ENCODE measurements at regions not wholly inside any gene's neighbourhood (a gene's known extent, or its start where the extent isn't known, plus 50 kb on each side); places are given as distances from the start of the nearest gene placed in this dataset.

DNA sequence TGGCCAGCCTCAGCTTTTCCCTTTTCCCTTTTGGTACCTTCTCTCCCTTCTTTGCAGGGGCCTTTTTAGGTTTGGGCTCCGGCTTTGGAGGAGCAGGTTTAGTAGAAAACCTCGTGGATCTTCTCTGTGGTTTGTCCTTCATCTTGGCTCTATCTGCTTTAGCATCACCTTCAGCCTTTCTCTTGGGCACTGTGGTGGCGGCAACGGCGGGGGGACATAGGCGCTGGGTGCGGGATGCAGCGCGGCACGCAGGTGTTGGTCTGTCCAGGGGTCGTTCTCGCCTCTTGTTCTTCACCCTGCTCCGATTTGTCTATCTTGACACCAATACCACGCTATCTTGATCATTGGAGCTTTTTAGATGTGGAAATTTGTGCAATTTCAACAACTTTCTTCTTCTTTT lies 64.5 kb upstream of the SMAD3 start:
- no peak for DNase-seq (ENCODE audit: low read depth in 2 of 2)

DNA sequence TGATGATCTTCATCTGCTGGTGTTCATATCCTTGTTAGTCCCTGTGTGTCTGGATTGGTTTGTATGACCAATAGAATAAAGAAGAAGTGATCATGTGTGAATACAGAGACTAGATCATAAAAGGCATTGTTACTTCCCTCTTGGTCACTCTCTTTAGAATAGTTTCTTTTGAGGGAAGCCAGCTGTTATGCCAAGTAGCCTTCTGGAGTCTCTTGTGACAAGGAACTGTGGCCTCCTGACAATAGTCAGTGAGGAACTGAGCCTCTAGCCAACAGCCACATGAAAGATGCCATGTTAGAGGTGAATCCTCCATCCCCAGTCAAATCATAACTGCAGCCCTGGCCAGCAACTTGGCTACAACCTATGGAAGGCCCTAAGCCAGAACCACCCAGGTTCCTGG lies 63.0 kb upstream of the SMAD3 start:
- no peak for DNase-seq (ENCODE audit: low read depth in 2 of 2)

DNA sequence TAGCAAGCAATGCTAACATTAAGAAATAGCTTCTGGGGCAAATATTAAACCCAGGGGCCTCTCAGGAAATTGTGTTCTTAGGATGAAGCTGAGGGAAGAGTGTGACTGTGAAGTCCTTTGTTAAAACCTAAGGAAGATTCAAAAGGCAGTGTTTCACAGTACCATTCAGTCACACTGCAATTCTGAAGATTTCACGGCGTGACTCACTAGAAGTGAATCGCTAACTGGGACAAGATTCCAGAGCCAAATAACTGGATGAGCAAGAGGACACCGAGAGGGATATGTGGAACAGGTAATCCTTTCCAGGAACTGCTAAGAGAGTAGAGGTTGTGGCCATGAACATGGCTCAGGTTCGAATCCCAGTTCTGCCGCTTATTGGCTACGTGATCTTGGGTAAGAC lies 61.8 kb upstream of the SMAD3 start:
- DNase-seq (ENCODE audit: low read depth in 2 of 2), result no peak

DNA sequence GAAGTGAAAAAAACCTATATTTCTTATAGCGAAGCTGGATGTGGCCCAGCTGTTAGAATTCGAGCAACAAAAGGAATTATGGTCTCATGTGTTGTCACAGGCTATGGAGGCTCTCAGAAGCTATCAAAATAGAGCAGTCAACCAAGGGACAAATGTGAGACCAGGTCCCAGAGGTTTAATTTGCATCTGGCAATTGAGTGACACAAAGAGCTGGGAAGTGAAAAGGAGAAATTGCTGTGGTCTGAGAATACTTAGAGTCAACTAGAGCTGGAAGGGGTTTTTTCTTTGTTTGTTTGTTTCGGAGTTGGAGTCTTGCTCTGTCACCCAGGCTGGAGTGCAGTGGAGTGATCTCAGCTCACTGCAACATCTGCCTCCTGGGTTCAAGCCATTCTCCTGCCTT lies 61.3 kb upstream of the SMAD3 start:
- DNase-seq (ENCODE audit: low read depth in 2 of 2), result no peak

DNA sequence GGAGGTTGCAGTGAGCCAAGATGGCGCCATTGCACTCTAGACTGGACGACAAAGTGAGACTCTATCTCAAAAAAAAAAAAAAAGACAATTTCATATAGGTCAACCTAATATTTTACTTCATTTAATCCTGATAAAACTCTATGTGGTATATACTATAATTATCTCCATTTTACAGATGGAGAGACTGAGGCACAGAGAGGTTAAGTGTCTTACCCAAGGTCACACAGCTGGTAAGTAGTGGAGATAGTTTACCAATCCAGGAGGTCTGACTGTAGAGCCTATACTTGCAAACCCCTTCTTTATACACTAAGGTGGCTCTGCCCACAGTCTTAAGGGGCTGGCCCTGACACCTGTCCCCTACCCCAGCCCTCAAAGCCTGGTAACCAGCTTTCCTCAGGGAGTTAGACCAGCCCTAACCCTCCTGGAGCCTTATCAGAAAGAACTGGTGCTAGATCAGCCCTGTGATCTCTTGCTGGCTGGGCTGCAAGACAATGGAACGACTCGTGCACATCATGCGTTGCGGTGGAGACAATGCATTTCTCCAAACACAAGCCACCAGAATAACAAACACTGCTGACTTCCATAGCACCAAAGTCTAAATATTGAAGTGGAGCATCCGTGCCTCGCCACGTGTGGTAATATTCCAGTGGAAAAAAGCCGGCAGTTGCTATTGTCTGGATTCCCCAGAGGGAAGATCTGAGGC lies 60.0 kb upstream of the SMAD3 start:
- DNase-seq (ENCODE audit: low read depth in 2 of 2), result no peak

DNA sequence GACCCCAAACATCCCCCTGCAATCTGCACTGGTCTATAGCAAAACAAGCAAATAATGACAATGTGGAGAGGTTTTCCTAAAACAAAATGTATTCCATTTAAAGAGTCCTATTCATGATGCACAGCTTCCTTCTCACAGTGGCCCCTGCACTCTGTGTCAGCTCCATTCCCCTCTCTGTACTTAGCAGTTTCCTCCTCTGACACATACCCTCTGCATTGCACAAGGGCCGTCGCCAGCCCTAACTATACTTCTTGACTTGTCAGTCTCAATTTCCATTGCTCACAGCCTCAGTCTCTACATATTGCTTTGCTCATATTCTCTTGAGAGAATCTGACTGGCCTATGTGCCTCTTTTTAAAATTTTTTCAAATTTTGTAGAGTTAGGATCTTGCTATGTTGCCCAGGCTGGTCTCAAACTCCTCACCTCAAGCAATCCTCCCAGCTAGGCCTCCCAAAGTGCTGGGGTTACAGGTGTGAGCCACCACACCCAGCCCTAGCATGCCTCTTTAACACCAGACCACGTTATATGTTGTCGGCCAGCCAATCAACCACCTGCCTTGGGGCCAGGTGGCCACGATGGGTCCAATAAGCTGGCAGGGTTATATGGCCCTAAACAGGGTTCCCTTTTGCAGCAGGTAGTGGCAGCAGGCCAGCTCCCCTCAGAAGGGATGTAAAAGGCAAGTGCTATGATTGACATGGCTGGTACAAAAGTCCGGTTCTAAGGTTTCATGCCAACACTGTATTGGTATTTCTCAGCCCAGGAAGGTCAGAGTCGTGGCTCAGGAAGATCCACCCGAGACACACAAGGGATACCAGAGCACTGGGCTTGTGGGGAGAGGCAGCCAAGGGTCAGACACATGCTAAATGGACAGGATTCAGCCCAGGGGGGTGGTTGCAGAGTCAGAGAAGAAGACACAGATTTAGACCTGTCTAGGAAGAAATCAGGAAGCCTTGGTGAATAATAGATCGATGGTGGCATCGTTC lies 59.0 kb upstream of the SMAD3 start:
- DNase-seq (ENCODE audit: low read depth in 2 of 2), result no peak

DNA sequence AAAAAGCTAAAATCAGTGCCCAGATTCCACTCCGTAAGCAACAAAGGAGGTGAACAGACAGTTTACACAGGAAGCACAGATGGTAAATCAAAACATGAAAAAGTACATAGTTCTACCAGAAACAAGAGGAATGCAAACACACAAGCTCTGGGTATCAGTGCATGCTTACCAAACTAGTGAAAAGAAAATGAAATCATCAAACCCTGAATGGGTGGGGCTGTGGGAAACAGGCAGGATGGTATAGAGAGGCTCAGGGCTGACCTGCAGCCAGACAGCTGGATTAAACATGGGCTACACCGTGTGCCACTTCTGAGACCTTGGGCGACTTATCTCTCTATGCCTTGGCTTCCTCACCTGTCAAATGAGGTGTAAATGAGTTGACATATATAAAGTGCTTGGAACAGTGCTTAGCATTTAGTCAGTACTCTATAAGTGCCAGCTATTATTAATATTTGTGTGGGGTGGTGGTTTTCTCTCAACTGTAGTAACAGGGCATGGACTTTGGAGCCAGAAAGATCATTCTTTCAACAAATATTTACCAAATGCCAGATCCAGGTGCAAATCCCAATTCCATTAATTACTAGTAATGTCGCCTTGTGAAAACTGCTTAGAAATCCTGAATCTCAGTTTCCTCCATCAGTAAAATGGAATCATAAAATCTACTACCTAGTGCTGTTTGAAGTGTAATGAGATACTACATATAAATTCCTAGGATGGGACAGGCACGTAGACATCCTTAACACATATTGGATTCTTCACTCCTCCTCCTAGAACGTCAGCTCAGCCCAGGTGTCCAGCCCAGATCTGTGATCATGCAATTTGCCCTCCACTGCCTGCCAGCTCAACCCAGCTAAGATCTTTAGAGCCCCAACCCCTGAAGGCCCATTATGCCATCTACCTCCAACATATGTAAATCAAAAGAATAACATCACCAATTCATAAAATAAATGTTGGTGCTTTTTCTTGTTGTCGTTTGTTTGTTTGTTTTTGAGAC lies 55.5 kb upstream of the SMAD3 start:
- DNase-seq (ENCODE audit: low read depth in 2 of 2), result no peak

DNA sequence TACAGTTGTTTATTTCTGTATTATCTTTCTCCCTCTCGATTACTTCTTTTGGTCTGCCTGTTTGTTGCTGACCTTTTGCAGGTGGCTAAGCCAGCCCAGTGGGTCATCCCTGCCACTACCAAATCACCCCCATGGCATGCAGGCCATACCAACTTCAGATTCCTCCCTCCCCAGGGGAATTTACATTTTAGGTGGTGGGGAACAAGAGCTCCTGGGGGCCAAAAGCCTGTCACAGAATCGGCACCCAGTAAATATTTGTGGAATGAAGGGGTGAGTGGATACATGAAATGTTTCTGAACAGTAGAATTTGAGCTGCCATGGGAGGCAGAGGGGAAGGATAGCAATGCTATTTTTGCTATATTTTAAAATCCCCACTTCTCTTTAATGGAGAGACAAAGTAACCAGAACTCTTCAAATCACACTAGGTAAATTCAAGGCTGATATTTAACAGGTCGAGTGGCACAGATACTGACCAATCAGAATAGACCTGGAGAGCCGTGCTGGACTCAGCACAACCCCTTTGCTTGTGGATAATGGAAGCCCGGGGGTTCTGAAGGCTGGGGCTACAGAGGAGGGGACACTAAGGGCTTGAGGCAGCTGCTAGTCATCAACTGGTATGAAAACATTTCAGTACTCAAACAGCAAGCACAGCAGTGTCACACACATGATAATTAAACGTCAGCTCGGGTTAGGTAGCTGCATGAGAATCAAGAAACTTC lies 54.3 kb upstream of the SMAD3 start:
- no peak for DNase-seq (ENCODE audit: low read depth in 2 of 2)

DNA sequence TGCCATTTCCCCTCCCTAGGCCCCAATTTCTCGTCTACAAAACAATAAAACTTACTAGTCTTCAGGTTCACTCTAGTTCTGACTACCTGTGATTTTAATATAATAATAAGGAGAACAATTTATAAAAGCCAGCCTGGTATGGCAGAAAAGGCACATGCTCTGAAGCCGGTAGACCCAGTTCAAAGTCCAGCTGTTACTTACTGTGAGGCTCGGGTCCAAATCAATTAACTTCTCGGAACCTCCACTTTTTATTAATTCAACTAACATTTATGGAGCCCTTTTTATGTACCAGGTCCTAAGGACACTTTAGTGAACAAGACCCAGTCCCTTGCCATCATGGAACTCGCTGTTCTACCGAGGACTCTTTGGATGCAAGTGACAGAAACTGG lies 53.8 kb upstream of the SMAD3 start:
- no peak for DNase-seq (ENCODE audit: low read depth in 2 of 2)

DNA sequence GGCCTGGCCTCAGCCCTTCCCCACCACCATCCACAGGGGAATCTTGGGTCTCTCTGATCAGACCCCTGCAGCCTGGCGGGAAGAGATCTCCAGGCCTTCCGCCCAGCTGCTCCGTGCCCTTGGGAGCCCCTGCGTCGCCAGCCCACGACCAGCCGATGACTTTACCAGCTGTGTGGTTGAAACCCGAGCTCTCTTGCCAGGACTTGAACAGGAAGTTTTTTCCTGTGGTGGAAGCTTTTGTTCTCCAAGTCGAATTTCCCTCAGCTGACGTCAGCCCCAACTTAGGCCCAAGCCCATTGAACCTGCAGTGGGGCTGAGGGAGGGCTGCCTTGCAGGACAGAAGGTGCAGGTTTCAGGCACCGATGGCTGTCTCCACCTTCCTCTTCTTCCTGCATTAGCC lies 51.7 kb upstream of the SMAD3 start:
- no peak for DNase-seq (ENCODE audit: low read depth in 2 of 2)
